ENCODE measurements at regions not wholly inside any gene's neighbourhood (a gene's known extent, or its start where the extent isn't known, plus 50 kb on each side); places are given as distances from the start of the nearest gene placed in this dataset.

GRCh38 chr20:11727708-11728107 is 190.0 kb upstream of the BTBD3 start:
- Histone ChIP-seq H3K4me1 (ENCODE audit: low read depth) (no peaks in the 10 kb centered on the region), H3K27me3 (no peaks in the 10 kb centered on the region)
- DNase-seq (ENCODE audit: low read depth in 1 of 2, low spot score in 1 of 2): no peak

GRCh38 chr20:11728937-11729336 is 188.8 kb upstream of the BTBD3 start:
- H3K27ac ChIP-seq: no peak overlapping the region
- no peak for DNase-seq (ENCODE audit: low read depth in 1 of 2, low spot score in 1 of 2)
- H3K36me3 ChIP-seq: no peaks in the 10 kb centered on the region
- H3K27me3 ChIP-seq: no peaks in the 10 kb centered on the region
- no peak overlapping the region for H3K4me3 ChIP-seq
- no peak for TF ChIP-seq CTCF (IDR thresholded peaks at IDR 0.05; ENCODE audit: low read depth, low read length)
- no peaks in the 10 kb centered on the region for H3K4me1 ChIP-seq (ENCODE audit: low read depth)
- no peaks in the 10 kb centered on the region for H3K9me3 ChIP-seq (ENCODE audit: low read depth)

More at GRCh38 chr20:11727708-11728107, 190.0 kb upstream of the BTBD3 start:
- no peaks in the 10 kb centered on the region for H3K36me3 ChIP-seq
- TF ChIP-seq CTCF (IDR thresholded peaks at IDR 0.05; ENCODE audit: low read depth, low read length): no peak
- H3K27ac ChIP-seq: no peak overlapping the region
- no peaks in the 10 kb centered on the region for H3K9me3 ChIP-seq (ENCODE audit: low read depth)
- H3K4me3 ChIP-seq: no peak overlapping the region

- Histone ChIP-seq H3K4me3 (no peak overlapping the region), H3K27ac (no peak overlapping the region), H3K4me1 (ENCODE audit: low read depth) (no peaks in the 10 kb centered on the region), H3K9me3 (ENCODE audit: low read depth) (no peaks in the 10 kb centered on the region), H3K36me3 (no peaks in the 10 kb centered on the region), H3K27me3 (no peaks in the 10 kb centered on the region)
- no peak for DNase-seq (ENCODE audit: low read depth in 1 of 2, low spot score in 1 of 2)
- no peak for TF ChIP-seq CTCF (IDR thresholded peaks at IDR 0.05; ENCODE audit: low read depth, low read length)
These were observed 187.9 kb upstream of the BTBD3 start for GRCh38 chr20:11729806-11730205.

GRCh38 chr20:11734431-11734830 is 183.3 kb upstream of the BTBD3 start:
- no peaks in the 10 kb centered on the region for H3K36me3 ChIP-seq
- H3K4me1 ChIP-seq (ENCODE audit: low read depth): no peaks in the 10 kb centered on the region
- no peak for TF ChIP-seq CTCF (IDR thresholded peaks at IDR 0.05; ENCODE audit: low read depth, low read length)
- no peak overlapping the region for H3K4me3 ChIP-seq
- no peak overlapping the region for H3K27ac ChIP-seq
- no peak for DNase-seq (ENCODE audit: low read depth in 1 of 2, low spot score in 1 of 2)
- no peaks in the 10 kb centered on the region for H3K27me3 ChIP-seq
- H3K9me3 ChIP-seq (ENCODE audit: low read depth): no peaks in the 10 kb centered on the region

GRCh38 chr20:11738852-11739251 is 178.8 kb upstream of the BTBD3 start:
- Histone ChIP-seq H3K4me3 (no peak overlapping the region), H3K27ac (no peak overlapping the region), H3K36me3 (no peaks in the 10 kb centered on the region), H3K9me3 (ENCODE audit: low read depth) (no peaks in the 10 kb centered on the region), H3K27me3 (no peaks in the 10 kb centered on the region), H3K4me1 (ENCODE audit: low read depth) (no peaks in the 10 kb centered on the region)
- DNase-seq (ENCODE audit: low read depth in 1 of 2, low spot score in 1 of 2): no peak
- TF ChIP-seq CTCF (IDR thresholded peaks at IDR 0.05; ENCODE audit: low read depth, low read length): no peak

- Histone ChIP-seq H3K9me3 (ENCODE audit: low read depth) (no peaks in the 10 kb centered on the region), H3K36me3 (no peaks in the 10 kb centered on the region), H3K4me3 (no peak overlapping the region), H3K27me3 (no peaks in the 10 kb centered on the region), H3K4me1 (ENCODE audit: low read depth) (no peaks in the 10 kb centered on the region), H3K27ac (no peak overlapping the region)
- DNase-seq (ENCODE audit: low read depth in 1 of 2, low spot score in 1 of 2): no peak
- TF ChIP-seq CTCF (IDR thresholded peaks at IDR 0.05; ENCODE audit: low read depth, low read length): no peak
These were observed 176.7 kb upstream of the BTBD3 start for GRCh38 chr20:11740975-11741374.
